ENCODE measurements at regions not wholly inside any gene's neighbourhood (a gene's known extent, or its start where the extent isn't known, plus 50 kb on each side); places are given as distances from the start of the nearest gene placed in this dataset.
A peak's percentile ranks its signal among the peaks of the same experiment; 100 is the strongest.

- 0 out of 2 replicates have a peak, but pooled peaks have one; percentile 7 for TF ChIP-seq GMEB1 (CRISPR knock-in tag; IDR thresholded peaks at IDR 0.05)
- TF ChIP-seq FOXO4 (CRISPR knock-in tag; IDR thresholded peaks at IDR 0.05), result no peak
- TF ChIP-seq ZNF740 (CRISPR knock-in tag; IDR thresholded peaks at IDR 0.05), result no peak
- no peak for TF ChIP-seq ZNF740 (tag; IDR thresholded peaks at IDR 0.05)
- TF ChIP-seq CREB5 (CRISPR knock-in tag; IDR thresholded peaks at IDR 0.05), result no peak
- no peak for TF ChIP-seq EP400 (IDR thresholded peaks at IDR 0.05)
- TF ChIP-seq PHF20 (IDR thresholded peaks at IDR 0.05; ENCODE audit: partially characterized antibody), result peak; percentile 12
- TF ChIP-seq ZFP1 (CRISPR knock-in tag; IDR thresholded peaks at IDR 0.05), result no peak
- no peak for TF ChIP-seq ATF7 (IDR thresholded peaks at IDR 0.05)
- no peak for TF ChIP-seq ZNF239 (CRISPR knock-in tag; IDR thresholded peaks at IDR 0.05)
- TF ChIP-seq HMBOX1 (IDR thresholded peaks at IDR 0.05), result peak; percentile 22
- no peak for TF ChIP-seq SRSF7 (optimal IDR thresholded peaks at IDR 0.05; ENCODE audit: low read depth, low read length)
- no peak for TF ChIP-seq HLTF (IDR thresholded peaks at IDR 0.05)
- TF ChIP-seq ZNF24 (IDR thresholded peaks at IDR 0.05), result no peak
- no peak for TF ChIP-seq ZBTB34 (CRISPR knock-in tag; IDR thresholded peaks at IDR 0.05)
- no peak for TF ChIP-seq SLC30A9 (CRISPR knock-in tag; IDR thresholded peaks at IDR 0.05)
- TF ChIP-seq NFE2 (IDR thresholded peaks at IDR 0.05; ENCODE audit: low read depth), result no peak
- no peak for TF ChIP-seq LCOR (CRISPR knock-in tag; IDR thresholded peaks at IDR 0.05)
- TF ChIP-seq FOXP1 (CRISPR knock-in tag; IDR thresholded peaks at IDR 0.05), result no peak
- TF ChIP-seq SMARCB1 (IDR thresholded peaks at IDR 0.05; ENCODE audit: insufficient read length, low read depth), result no peak
- TF ChIP-seq CTCF (IDR thresholded peaks at IDR 0.05 in 2 of 3, conservative IDR thresholded peaks at IDR 0.05 in 1 of 3; ENCODE audit: insufficient read depth in 2 of 3, low read depth in 1 of 3, low read length in 3 of 3), result no peak
- no peak for TF ChIP-seq ZC3H8 (IDR thresholded peaks at IDR 0.05)
Measured at GRCh38 chr6:139519571-139520031, 145.2 kb upstream of the CITED2 start (continued).

Data from K562 (cell line).